Keratinocyte (primary cell): ENCODE measurements at regions not wholly inside any gene's neighbourhood (a gene's known extent, or its start where the extent isn't known, plus 50 kb on each side); places are given as distances from the start of the nearest gene placed in this dataset.

Experiments used
- DNase-seq: peaks from one replicate; pipeline ENCODE4 v3.0.0-alpha.2; 2011; ENCODE audit warnings: low read depth, missing footprints, low spot score
- FAIRE-seq: peaks from 2 replicates; lab custom pipeline; 2011; peaks lifted over from hg19 to GRCh38; lab: Jason Lieb, UNC
- H2AFZ ChIP-seq: 2 replicates; pipeline ENCODE4 v1.6.0; 2012; ENCODE audit warnings: low read length, control low read depth, inconsistent platforms; ENCODE audit not compliant: control insufficient read depth
- H3K27ac ChIP-seq: 2 replicates; pipeline ENCODE4 v1.5.1; 2011; ENCODE audit warnings: low read length; ENCODE audit not compliant: control insufficient read depth, insufficient read depth
- H3K27me3 ChIP-seq: 3 replicates; pipeline ENCODE4 v1.6.0; 2011; ENCODE audit warnings: low read length; ENCODE audit not compliant: control insufficient read depth, insufficient read depth; ENCODE audit errors: extremely low read depth
- H3K36me3 ChIP-seq, 2 experiments: 2 replicates in 1 of 2; 3 replicates in 1 of 2; pipeline ENCODE4 v1.5.1; 2011; ENCODE audit warnings: low read length in 2 of 2, mild to moderate bottlenecking in 1 of 2; ENCODE audit not compliant: control insufficient read depth in 2 of 2, insufficient read depth in 2 of 2; ENCODE audit errors: extremely low read depth in 1 of 2
- H3K4me1 ChIP-seq: 3 replicates; pipeline ENCODE4 v1.5.1; 2011; ENCODE audit warnings: low read length; ENCODE audit not compliant: control insufficient read depth, insufficient read depth; ENCODE audit errors: extremely low read depth
- H3K4me2 ChIP-seq: 3 replicates; pipeline ENCODE4 v1.6.0; 2011; ENCODE audit warnings: low read depth, low read length; ENCODE audit not compliant: control insufficient read depth, insufficient read depth; ENCODE audit errors: extremely low read depth
- H3K4me3 ChIP-seq, 3 experiments: fragments of 200-600 bp in 1 of 3; sonication (generic) in 1 of 3; 2 replicates in 2 of 3; 3 replicates in 1 of 3; pipeline ENCODE4 v1.5.1; 2011 to 2016; ENCODE audit warnings: low read length in 3 of 3, mild to moderate bottlenecking in 3 of 3, control low read depth in 2 of 3, inconsistent platforms in 1 of 3, low read depth in 1 of 3, mixed read lengths in 1 of 3, mixed run types in 1 of 3, moderate library complexity in 1 of 3; ENCODE audit not compliant: control insufficient read depth in 2 of 3, insufficient read depth in 2 of 3; ENCODE audit errors: extremely low read depth in 1 of 3
- H3K79me2 ChIP-seq: 2 replicates; pipeline ENCODE4 v1.6.0; 2012; ENCODE audit warnings: low read length; ENCODE audit not compliant: control insufficient read depth, insufficient read depth
- H3K9ac ChIP-seq: 3 replicates; pipeline ENCODE4 v1.6.0; 2011; ENCODE audit warnings: low read length; ENCODE audit not compliant: control insufficient read depth, insufficient read depth; ENCODE audit errors: extremely low read depth
- H3K9me1 ChIP-seq: 3 replicates; pipeline ENCODE4 v1.6.0; 2011; ENCODE audit warnings: low read length; ENCODE audit not compliant: control insufficient read depth, insufficient read depth; ENCODE audit errors: extremely low read depth
- H3K9me3 ChIP-seq: 2 replicates; pipeline ENCODE4 v1.5.1; 2012; ENCODE audit warnings: low read depth, low read length; ENCODE audit not compliant: control insufficient read depth
- H4K20me1 ChIP-seq: 3 replicates; pipeline ENCODE4 v1.6.0; 2011; ENCODE audit warnings: low read length; ENCODE audit not compliant: control insufficient read depth, insufficient read depth; ENCODE audit errors: extremely low read depth
- CTCF ChIP-seq, 3 experiments: IDR thresholded peaks in 1 of 3; conservative IDR thresholded peaks in 1 of 3; optimal IDR thresholded peaks in 1 of 3; 2 replicates in 2 of 3; 3 replicates in 1 of 3; pipeline versions ENCODE3 to v1.5.1; 2011; ENCODE audit warnings: low read length in 3 of 3, mild to moderate bottlenecking in 3 of 3, moderate library complexity in 2 of 3, control low read depth in 1 of 3, inconsistent platforms in 1 of 3; ENCODE audit not compliant: insufficient read depth in 2 of 3; ENCODE audit errors: extremely low read depth in 1 of 3
- EZH2 ChIP-seq: IDR thresholded peaks from one replicate; pipeline ENCODE4 v1.6.1; 2012; ENCODE audit warnings: inconsistent platforms, mild to moderate bottlenecking, low read length, moderate library complexity
- dilution Hi-C: fragments of 300-500 bp; cut with MboI; formaldehyde crosslinking; loops from one replicate; pipeline ENCODE4 v1.7.0; 2020; ENCODE audit warnings: low sequenced_read_pairs; ENCODE audit not compliant: extremely low pct_ligation_motif_present

- Histone ChIP-seq H3K9me3 (no peaks in the 10 kb centered on the region), H3K27me3 (no peaks in the 10 kb centered on the region), H3K9me1 (no peaks in the 10 kb centered on the region), H3K4me3 (no peak overlapping the region), H3K4me1 (no peaks in the 10 kb centered on the region), H3K36me3 (no peaks in the 10 kb centered on the region), H3K27ac (no peak overlapping the region), H3K79me2 (no peaks in the 10 kb centered on the region), H2AFZ (no peak overlapping the region), H3K4me2 (no peak overlapping the region), H3K9ac (no peak overlapping the region), H4K20me1 (no peaks in the 10 kb centered on the region)
- dilution Hi-C loops = no loop called here
- DNase-seq (no peak), FAIRE-seq (no peak)
- TF ChIP-seq CTCF (optimal IDR thresholded peaks at IDR 0.05 in 1 of 3, IDR thresholded peaks at IDR 0.05 in 1 of 3, conservative IDR thresholded peaks at IDR 0.05 in 1 of 3; ENCODE audit: extremely low read depth in 1 of 3, insufficient read depth in 2 of 3, low read length in 3 of 3) (no peak), EZH2 (no peak)
These were observed 401.2 kb upstream of the HTR1E start for GRCh38 chr6:86536121-86536520.

GRCh38 chr6:86535100-86535499, 402.2 kb upstream of the HTR1E start:
- no peak for FAIRE-seq
- no peaks in the 10 kb centered on the region for H3K9me3 ChIP-seq
- no peak overlapping the region for H3K4me2 ChIP-seq
- H3K4me3 ChIP-seq = no peak overlapping the region
- dilution Hi-C loops = no loop called here
- H3K27me3 ChIP-seq = no peaks in the 10 kb centered on the region
- no peaks in the 10 kb centered on the region for H3K79me2 ChIP-seq
- H3K4me1 ChIP-seq = no peaks in the 10 kb centered on the region
- no peaks in the 10 kb centered on the region for H4K20me1 ChIP-seq
- TF ChIP-seq EZH2 (no peak), CTCF (optimal IDR thresholded peaks at IDR 0.05 in 1 of 3, IDR thresholded peaks at IDR 0.05 in 1 of 3, conservative IDR thresholded peaks at IDR 0.05 in 1 of 3; ENCODE audit: extremely low read depth in 1 of 3, insufficient read depth in 2 of 3, low read length in 3 of 3) (no peak)
- DNase-seq = no peak
- H2AFZ ChIP-seq = no peak overlapping the region
- no peaks in the 10 kb centered on the region for H3K36me3 ChIP-seq
- no peak overlapping the region for H3K27ac ChIP-seq
- no peaks in the 10 kb centered on the region for H3K9me1 ChIP-seq
- no peak overlapping the region for H3K9ac ChIP-seq
